Transverse colon (tissue), 4 donors: ENCODE measurements at regions not wholly inside any gene's neighbourhood (a gene's known extent, or its start where the extent isn't known, plus 50 kb on each side); places are given as distances from the start of the nearest gene placed in this dataset.

Experiments
- DNase-seq: peaks from one replicate; pipeline ENCODE4 v3.0.0-alpha.2; 2019
- H3K27ac ChIP-seq, 4 donors: fragments of 200-600 bp; sonication (generic); 2 replicates each; pipeline ENCODE4 v1.5.1; 2016 to 2018; ENCODE audit warnings: inconsistent platforms in 4 of 4
- H3K27me3 ChIP-seq: fragments of 200-600 bp; sonication (generic); 2 replicates; pipeline ENCODE4 v1.5.1; 2017; ENCODE audit warnings: inconsistent platforms
- H3K36me3 ChIP-seq, 4 donors: fragments of 200-600 bp; sonication (generic); 2 replicates each; pipeline ENCODE4 v1.5.1; 2017 to 2019; ENCODE audit warnings: inconsistent platforms in 4 of 4
- H3K4me1 ChIP-seq, 4 donors: fragments of 200-600 bp; sonication (generic); 2 replicates each; pipeline ENCODE4 v1.5.1; 2017 to 2020; ENCODE audit warnings: inconsistent platforms in 4 of 4
- H3K4me3 ChIP-seq, 4 donors: fragments of 200-600 bp; sonication (generic); 1 replicate in 1 of 4; 2 replicates in 3 of 4; pipeline versions ENCODE4 v1.5.1 to v1.6.1; 2017 to 2019; ENCODE audit warnings: inconsistent platforms in 4 of 4
- H3K9me3 ChIP-seq, 2 donors: fragments of 200-600 bp; sonication (generic); 2 replicates each; pipeline ENCODE4 v1.5.1; 2017 to 2019; ENCODE audit warnings: inconsistent platforms in 2 of 2
- CTCF ChIP-seq, 5 experiments: fragments of 200-600 bp in 3 of 5; fragments of 450-650 bp in 2 of 5; sonication (generic) in 3 of 5; IDR thresholded peaks; 1 replicate in 2 of 5; 2 replicates in 3 of 5; pipeline ENCODE4 v1.5.1; 2016 to 2017; ENCODE audit warnings: antibody characterized with exemption in 5 of 5, inconsistent platforms in 3 of 5, mild to moderate bottlenecking in 2 of 5, moderate library complexity in 1 of 5
- EP300 ChIP-seq: sonication (generic); formaldehyde crosslinking; IDR thresholded peaks from one replicate; pipeline ENCODE4 v1.6.1; 2017; ENCODE audit warnings: antibody characterized with exemption, low read depth
- POLR2A ChIP-seq: fragments of 450-650 bp; IDR thresholded peaks from one replicate; pipeline ENCODE4 v1.6.1; 2016; ENCODE audit warnings: antibody characterized with exemption, mild to moderate bottlenecking, moderate library complexity
- POLR2AphosphoS5 ChIP-seq, 3 donors: sonication (generic); formaldehyde crosslinking; IDR thresholded peaks; one replicate each; pipeline ENCODE4 v1.6.1; 2016; ENCODE audit warnings: antibody characterized with exemption in 3 of 3
- WGBS, 2 donors: methylation state at CpG; one replicate each; pipeline ENCODE4 v1.1.5; 2018; ENCODE audit warnings: low coverage in 1 of 2; 5-methylcytosine and 5-hydroxymethylcytosine counted together
- in situ Hi-C, 4 donors: fragments of 200-750 bp; cut with MboI; loops; one replicate each; pipeline versions ENCODE4 v1.15.0 to v1.15.1; 2017; ENCODE audit warnings: low sequenced_read_pairs in 3 of 4, low pct_ligation_motif_present in 1 of 4, low pct_unique_long_range_greater_than_20kb in 1 of 4
- intact Hi-C: fragments of 100-400 bp; cut with DNase I; formaldehyde crosslinking; loops from one replicate; pipeline ENCODE4 v1.15.1; 2023; ENCODE audit warnings: low total_unique reads

- intact Hi-C loops: no loop called here
- no peaks in the 10 kb centered on the region for H3K4me1 ChIP-seq
Measured at GRCh38 chr7:115494529-115495147, 535.9 kb downstream of the TFEC start.

GRCh38 chr7:115493381-115493780, 537.2 kb downstream of the TFEC start:
- intact Hi-C loops: no loop called here
- Histone ChIP-seq H3K4me1 (no peaks in the 10 kb centered on the region), H3K36me3 (no peaks in the 10 kb centered on the region), H3K27ac (no peak overlapping the region), H3K9me3 (no peaks in the 10 kb centered on the region), H3K27me3 (no peaks in the 10 kb centered on the region), H3K4me3 (no peak overlapping the region)
- no peak for DNase-seq
- in situ Hi-C loops: no loop called here
- TF ChIP-seq POLR2AphosphoS5 (IDR thresholded peaks at IDR 0.05): no peak
- TF ChIP-seq CTCF (IDR thresholded peaks at IDR 0.05): no peak
- TF ChIP-seq EP300: no peak
- no peak for TF ChIP-seq POLR2A
- 67 to 76% methylated on average over 3 of the region's 3 CpGs for WGBS, 2 donors

More at GRCh38 chr7:115494529-115495147, 535.9 kb downstream of the TFEC start:
- DNase-seq: no peak
- TF ChIP-seq POLR2A: no peak
- TF ChIP-seq CTCF (IDR thresholded peaks at IDR 0.05): no peak
- no peak for TF ChIP-seq POLR2AphosphoS5 (IDR thresholded peaks at IDR 0.05)
- 61 to 70% methylated on average over 4 to 5 of the region's 5 CpGs for whole genome bisulfite sequencing, 2 donors
- Histone ChIP-seq H3K4me3 (no peak overlapping the region), H3K27me3 (no peaks in the 10 kb centered on the region), H3K27ac (no peak overlapping the region), H3K9me3 (no peaks in the 10 kb centered on the region), H3K36me3 (no peaks in the 10 kb centered on the region)
- in situ Hi-C loops: no loop called here

GRCh38 chr7:115491744-115492380, 538.7 kb downstream of the TFEC start:
- Histone ChIP-seq H3K9me3 (no peaks in the 10 kb centered on the region), H3K27ac (no peak overlapping the region), H3K4me1 (no peaks in the 10 kb centered on the region), H3K27me3 (no peaks in the 10 kb centered on the region), H3K4me3 (no peak overlapping the region), H3K36me3 (no peaks in the 10 kb centered on the region)
- TF ChIP-seq POLR2A (no peak), CTCF (IDR thresholded peaks at IDR 0.05) (no peak), POLR2AphosphoS5 (IDR thresholded peaks at IDR 0.05) (no peak), EP300 (no peak)
- in situ Hi-C loops: no loop called here
- 56 to 57% methylated on average over 4 of the region's 4 CpGs for WGBS, 2 donors
- intact Hi-C loops: no loop called here
- DNase-seq: no peak

- in situ Hi-C loops: no loop called here
- Histone ChIP-seq H3K9me3 (no peaks in the 10 kb centered on the region), H3K27ac (no peak overlapping the region), H3K27me3 (peaks cover 24% of the 10 kb centered on the region), H3K4me3 (no peak overlapping the region), H3K4me1 (peaks cover 0 to 16% (median 11%) of the 10 kb centered on the region in 4 donors), H3K36me3 (no peaks in the 10 kb centered on the region)
- WGBS, 2 donors: 83 to 86% methylated on average over 1 of the region's 1 CpG
- no peak for TF ChIP-seq EP300
- TF ChIP-seq CTCF (IDR thresholded peaks at IDR 0.05): no peak
- no peak for TF ChIP-seq POLR2A
- no peak for TF ChIP-seq POLR2AphosphoS5 (IDR thresholded peaks at IDR 0.05)
- intact Hi-C loops: no loop called here
- no peak for DNase-seq
Measured at GRCh38 chr7:115479448-115479847, 551.1 kb downstream of the TFEC start.
